CD4-positive, alpha-beta T cell treated with Interleukin-21 for 1 hour (primary cell): ENCODE measurements at regions not wholly inside any gene's neighbourhood (a gene's known extent, or its start where the extent isn't known, plus 50 kb on each side); places are given as distances from the start of the nearest gene placed in this dataset.

Source experiments
- DNase-seq: peaks from one replicate; pipeline ENCODE4 v3.0.0-alpha.2; 2020

GRCh38 chr20:39850821-39851330 is 838.2 kb downstream of the MAFB start:
- no peak for DNase-seq

DNA sequence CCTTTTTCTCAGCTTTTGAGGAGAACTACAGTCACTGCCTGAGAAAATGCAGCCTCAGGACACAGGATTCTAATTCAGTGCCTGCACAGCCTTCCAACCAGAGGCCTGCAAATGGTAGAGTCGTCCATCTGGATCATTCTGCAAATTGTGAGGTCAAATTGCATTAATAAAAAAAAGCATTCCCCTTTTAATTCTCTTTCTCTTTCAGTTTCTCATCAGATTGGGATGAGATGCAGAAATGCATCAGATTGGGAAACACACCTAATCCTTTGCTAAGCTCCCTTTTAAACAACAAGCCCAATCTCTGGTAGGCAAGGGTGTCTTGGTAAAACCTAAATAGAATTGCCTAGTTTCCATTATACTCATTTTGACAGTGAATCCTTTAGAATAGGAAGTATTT is 838.8 kb downstream of the MAFB start:
- DNase-seq: no peak

DNA sequence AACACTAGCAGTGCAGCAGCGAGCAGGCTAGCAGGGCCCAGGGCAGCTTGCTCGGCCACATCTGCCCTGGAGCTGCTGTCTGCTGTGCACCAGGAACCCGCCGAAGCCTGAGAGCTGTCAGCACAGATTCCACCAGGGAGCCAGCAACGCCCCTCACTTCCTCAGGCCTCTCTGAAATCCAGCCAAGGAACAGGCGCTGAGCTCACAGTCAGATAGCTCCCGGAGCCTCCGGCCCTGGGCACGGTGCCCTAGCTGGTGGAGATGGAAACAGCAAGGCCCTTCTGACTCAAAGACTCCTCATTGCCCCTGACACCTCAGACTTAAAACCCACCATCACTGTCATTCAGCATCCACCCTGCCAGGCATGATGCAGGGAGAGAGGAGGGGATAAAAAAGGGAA is 839.4 kb downstream of the MAFB start:
- DNase-seq: no peak

DNA sequence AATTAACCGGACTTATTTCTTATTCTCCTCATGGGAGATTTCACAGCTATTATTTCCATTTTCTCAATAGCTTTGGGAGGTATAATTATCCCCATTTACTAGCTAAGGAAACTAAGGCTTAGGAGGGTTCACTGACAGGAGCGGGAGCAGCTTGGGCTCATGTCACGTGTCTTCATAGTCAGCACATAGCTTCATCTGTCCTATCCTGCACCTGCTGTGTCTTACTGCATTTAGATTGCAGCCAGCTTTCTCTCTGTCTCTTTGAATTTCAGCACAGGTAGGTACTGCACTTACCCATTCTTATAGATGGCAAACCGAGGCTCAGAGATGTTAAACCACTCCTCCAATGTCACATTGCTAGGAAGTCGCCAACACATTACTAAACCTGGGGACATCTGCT is 839.9 kb downstream of the MAFB start:
- no peak for DNase-seq

- DNase-seq: no peak
Measured at GRCh38 chr20:39839399-39840119, 849.5 kb downstream of the MAFB start.

- no peak for DNase-seq
Measured at GRCh38 chr20:39837561-39837960, 851.5 kb downstream of the MAFB start.

DNA sequence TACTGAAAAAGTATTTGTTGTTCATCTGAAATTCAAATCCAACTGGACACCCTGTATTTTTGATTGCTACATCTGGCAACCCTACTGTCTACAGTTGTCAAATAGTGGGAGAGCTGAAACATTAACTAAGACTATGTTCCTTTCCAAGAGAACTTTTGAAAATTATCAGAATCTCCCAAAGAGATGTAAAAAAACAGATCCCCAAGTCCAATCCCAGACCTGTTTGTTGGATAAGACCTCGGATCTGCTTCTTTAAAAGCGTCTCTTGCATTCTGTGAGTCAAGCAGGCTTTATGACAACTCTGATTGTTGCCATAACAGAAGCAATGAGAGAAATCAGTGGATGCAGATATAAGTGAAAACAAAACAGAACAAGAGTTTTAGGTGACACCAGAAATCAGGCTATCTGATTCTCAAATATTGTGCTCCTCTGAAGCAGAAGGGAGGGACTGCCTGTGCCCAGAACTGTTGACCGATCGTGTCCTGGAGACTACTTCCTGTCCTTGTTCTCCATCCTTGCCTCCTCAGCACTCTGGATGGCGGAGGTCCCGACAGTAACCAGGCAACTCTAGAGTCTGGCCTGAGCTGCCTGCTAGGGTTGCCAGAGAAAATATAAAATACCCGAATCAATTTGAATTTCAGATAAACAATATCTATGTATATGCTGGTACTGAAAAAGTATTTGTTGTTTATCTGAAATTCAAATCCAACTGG is 853.8 kb downstream of the MAFB start:
- DNase-seq: no peak

DNA sequence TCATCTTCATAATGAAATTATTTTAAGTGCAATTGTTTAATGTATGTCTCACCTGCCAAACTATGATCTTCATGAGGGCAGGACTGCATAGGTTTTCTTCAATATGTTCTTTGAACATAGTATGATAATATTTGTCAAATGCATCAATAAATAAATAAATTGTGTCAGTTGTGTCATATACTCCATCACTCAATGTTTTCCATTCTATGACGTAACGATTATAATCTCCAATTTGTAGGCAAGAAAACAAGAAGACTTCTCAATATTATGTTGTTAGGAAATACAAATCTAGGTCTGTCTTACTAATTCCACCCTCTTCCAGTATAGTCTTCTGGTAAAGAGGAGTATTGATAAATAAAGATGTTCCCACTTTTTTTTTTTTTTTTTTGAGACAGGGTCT is 858.1 kb downstream of the MAFB start:
- DNase-seq: no peak

GRCh38 chr20:39829661-39830060 is 859.4 kb downstream of the MAFB start:
- DNase-seq: no peak

- no peak for DNase-seq
Measured at GRCh38 chr20:39829256-39829655, 859.8 kb downstream of the MAFB start.

DNA sequence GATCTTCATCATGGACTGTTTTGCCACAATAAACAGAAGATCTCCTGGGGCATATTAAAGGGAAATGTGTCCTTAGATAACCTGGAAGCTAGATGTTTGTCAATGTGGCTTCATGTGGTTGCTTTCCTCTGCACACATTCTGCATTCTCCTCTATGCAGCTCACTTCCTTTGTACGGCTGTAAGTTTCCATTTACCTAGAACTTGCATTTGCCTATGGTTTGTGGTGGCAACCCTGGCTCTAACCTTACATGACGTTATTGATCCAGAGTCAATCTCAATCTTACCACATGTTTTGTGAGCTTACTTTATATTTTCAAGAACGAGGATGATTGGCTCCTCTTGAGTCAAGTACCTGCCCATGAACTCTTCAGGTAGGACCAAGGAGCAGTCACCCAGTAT is 863.1 kb downstream of the MAFB start:
- DNase-seq: no peak

DNA sequence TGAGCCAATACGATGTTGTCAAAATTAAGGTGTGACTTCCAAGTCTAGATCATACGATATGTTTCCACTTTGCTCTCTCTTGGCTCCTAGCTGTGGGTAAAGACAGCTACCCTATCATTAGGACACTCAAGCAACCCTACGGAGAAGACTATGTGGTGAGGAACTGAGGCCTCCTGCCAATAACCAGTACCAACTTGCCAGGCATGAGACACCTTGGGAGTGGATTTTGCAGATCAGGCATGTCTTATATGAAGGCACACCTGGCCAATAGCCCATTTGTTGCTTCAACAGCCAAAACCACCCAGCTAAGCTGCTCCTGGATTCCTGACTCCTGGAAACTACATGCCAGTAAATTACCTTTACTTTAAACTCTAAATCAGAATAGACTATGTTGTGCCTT is 863.4 kb downstream of the DHX35 start:
- DNase-seq: no peak

- DNase-seq: no peak
Measured at GRCh38 chr20:39823224-39823623, 861.1 kb downstream of the DHX35 start.

DNA sequence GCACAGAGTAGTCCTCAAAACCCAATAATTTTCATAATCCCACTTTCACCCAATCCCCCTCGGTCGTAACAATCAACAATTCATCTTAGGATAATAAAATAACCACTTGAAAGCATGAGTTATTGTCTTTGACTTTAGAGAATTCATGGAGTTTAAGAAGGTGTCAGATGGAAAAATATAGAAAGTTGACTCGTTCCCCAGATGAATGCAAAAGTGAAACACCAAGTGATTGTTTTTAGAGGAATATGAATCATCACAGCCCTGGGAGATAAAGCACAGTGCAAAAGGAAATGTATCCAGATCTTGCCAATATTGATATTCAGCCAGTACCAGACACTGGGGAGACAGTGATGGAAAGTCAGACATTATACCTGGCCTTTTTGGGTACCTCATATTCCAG is 860.5 kb downstream of the DHX35 start:
- no peak for DNase-seq

- no peak for DNase-seq
Measured at GRCh38 chr20:39813190-39813829, 851.2 kb downstream of the DHX35 start.

- DNase-seq: no peak
Measured at GRCh38 chr20:39812116-39812515, 850.0 kb downstream of the DHX35 start.

DNA sequence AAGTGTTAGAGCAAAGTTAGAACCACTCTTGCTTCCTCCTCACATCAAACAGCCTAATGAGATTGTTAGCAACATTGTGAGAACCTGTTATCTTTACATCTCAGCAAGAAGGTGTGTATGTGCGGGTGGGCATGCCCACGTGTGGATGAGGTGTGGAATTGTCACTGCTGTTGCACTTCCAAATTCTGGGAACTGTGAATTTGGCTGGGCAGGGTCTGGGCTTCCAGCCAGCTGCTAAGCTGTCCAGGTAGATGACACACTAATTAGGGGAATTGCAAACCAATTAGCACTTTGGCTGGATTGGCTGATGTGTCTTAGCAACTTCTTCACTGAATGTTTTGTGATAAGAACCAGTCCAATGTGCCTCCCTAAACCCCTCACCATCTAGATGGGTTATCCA is 848.2 kb downstream of the DHX35 start:
- no peak for DNase-seq

- DNase-seq: no peak
Measured at GRCh38 chr20:39808613-39809012, 846.5 kb downstream of the DHX35 start.

GRCh38 chr20:39800548-39800947 is 838.4 kb downstream of the DHX35 start:
- DNase-seq: no peak

DNA sequence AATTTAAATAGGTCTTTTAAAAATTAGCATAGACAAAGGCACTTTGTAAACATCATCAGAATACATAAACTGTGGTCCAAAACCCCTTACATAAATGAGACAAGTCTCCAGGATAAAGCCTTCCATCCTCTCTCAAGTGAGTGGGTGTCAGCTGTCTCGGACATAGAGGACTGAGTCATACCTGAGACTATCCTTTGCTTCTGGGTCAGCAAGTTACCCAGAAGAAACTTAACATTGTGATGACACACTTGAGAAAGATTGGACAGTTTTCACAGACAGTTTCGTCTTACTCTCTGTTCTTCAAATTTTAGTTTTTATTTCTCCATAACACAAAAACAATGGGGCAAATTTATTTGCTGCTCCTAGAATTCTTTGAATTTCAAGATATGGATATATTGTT is 838.0 kb downstream of the DHX35 start:
- DNase-seq: no peak

- DNase-seq: no peak
Measured at GRCh38 chr20:39799366-39799965, 837.3 kb downstream of the DHX35 start.

GRCh38 chr20:39795401-39796272 is 833.5 kb downstream of the DHX35 start:
- no peak for DNase-seq

DNA sequence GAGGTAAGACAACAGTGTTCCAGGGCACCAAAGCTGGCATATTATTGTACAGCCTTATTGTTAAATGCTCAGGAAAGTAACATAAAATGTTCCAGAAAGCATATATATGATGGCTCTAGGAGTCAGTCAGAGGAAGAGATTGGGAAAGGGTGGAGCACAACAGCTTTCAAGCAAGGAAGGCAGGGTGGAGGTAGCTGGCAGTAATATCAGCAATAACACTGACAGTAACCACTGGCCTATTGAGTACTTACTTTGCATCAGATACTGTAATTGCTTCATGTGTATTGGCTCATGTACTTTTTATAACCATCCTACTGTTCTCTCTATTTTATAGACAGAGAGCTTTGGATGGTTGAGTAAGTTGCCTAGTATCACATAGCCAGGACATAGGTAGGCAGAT is 830.2 kb downstream of the DHX35 start:
- DNase-seq: no peak
